GM18499 (cell line): ENCODE measurements at regions not wholly inside any gene's neighbourhood (a gene's known extent, or its start where the extent isn't known, plus 50 kb on each side); places are given as distances from the start of the nearest gene placed in this dataset.

Experiments used
- ATAC-seq: cut with Tn5 transposase; IDR thresholded peaks from one replicate; pipeline ENCODE4 v1.9.1; 2021; ENCODE audit warnings: moderate number of reproducible peaks; ENCODE audit not compliant: insufficient read depth, unreplicated experiment

DNA sequence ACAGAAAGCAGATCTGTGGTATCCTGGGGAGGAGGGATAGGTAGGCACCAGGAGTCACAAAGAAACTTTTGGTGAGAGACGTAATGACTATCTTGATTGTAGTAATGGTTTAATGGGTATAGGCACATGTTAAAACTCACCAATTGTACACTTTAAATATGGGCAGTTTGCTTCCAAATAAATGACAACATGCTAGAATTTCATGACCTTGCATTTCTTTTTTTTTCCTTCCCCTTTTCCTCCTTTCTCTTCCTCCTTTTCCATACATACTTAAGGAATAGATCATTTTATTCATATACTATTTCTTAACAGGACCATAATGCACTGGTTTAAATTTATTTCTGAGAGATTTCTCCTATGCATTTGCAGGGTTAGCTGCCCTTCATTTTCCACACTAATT is 341.8 kb downstream of the TMEM182 start:
- no peak for ATAC-seq

DNA sequence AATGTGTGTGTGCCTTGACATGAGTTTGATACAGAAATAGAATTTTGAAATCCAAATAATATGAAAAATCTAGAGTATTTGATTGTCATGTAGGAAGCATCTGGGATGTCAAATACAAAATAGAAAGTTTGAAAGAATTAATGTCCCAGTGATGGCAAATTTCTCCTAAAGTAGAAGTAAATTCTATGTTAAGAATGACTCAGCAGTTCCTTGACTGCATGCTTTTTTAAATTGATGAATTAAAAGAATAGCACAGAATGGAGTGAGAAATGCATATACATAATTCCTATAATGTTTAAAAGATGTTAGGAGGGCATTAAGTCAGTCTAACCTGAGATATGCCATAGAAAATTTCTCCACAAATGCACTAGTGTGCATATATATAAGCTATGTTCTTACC is 357.5 kb downstream of the TMEM182 start:
- ATAC-seq: no peak

- no peak for ATAC-seq
Measured at GRCh38 chr2:103121106-103121505, 359.3 kb downstream of the TMEM182 start.

DNA sequence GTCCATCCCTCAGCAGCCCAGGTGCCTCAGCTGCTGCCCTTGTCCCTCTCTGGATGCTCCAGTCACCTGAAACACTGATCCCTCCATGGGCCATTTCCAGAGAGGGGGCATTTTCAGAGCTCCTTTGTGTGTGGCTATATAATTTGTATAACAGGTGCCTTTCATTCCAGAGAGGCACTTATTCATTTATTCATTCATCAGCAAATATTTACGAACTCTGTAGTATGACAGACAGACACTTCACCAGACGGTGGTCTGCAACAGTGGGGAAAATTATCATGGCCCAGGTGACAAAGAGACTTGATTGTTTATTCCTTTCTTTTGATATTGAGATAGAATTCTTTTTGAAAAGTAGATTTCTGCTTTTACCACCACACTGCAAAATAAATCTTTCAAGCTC is 361.7 kb downstream of the TMEM182 start:
- ATAC-seq: no peak

GRCh38 chr2:103130857-103131256 is 369.0 kb downstream of the TMEM182 start:
- ATAC-seq: no peak

- no peak for ATAC-seq
Measured at GRCh38 chr2:103132536-103133217, 370.8 kb downstream of the TMEM182 start.

DNA sequence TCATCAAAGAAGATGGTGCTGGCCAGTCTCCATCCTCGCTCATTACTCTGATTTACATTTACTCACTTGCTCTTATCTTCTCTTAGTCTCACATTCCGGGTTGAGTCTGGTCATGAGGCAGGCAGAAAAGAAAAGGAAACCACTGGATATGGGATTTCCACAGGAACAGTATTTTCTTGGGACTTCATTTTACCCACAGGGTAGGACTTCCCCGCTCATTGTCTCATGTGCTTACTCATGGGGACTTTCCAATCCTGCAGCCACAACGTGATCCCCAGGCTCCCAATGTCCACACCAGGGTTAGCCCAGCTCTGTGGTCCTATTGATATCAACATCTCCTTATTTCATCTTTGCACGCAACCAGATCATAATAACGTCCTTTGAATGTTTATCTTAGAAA is 373.8 kb downstream of the TMEM182 start:
- no peak for ATAC-seq

DNA sequence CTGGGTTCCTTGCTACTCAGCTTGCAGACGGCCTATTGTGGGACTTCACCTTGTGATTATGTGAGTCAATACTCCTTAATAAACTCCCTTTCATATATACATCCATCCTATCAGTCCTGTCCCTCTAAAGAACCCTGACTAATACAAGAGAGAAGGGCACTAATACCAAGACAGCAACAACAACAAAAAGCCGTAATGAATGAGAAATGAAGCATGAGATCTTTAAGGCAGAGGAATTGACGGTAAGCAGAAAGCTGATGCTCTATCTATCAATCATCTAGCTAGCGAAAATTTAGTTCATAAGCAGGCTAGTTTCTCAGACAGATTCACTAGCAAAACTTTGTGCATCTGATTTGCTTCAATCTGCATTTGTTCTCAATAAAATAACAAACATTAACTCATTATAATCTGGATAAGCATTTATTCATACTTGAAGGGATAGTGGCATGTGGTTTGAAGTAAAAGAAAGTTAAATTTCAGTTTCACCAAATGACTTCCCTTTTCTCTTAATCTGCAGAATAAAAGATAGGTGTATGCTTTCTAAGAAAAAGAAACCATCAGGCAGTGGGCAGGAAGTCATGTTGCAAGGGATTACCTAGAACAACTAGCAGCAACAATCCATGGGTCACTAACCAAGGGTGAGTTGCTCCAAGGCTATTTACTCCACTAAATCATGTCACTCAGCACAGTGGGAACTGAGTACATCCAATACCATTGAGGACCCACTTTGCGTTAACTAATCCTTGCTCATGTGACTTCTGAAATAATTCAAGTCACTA is 376.5 kb downstream of the TMEM182 start:
- peak; percentile 56 for ATAC-seq

- no peak for ATAC-seq
Measured at GRCh38 chr2:103139628-103140268, 377.9 kb downstream of the TMEM182 start.

GRCh38 chr2:103144837-103145236 is 383.0 kb downstream of the TMEM182 start:
- ATAC-seq: no peak

- ATAC-seq: no peak
Measured at GRCh38 chr2:103145739-103146138, 383.9 kb downstream of the TMEM182 start.

- no peak for ATAC-seq
Measured at GRCh38 chr2:103151046-103151445, 389.2 kb downstream of the TMEM182 start.

DNA sequence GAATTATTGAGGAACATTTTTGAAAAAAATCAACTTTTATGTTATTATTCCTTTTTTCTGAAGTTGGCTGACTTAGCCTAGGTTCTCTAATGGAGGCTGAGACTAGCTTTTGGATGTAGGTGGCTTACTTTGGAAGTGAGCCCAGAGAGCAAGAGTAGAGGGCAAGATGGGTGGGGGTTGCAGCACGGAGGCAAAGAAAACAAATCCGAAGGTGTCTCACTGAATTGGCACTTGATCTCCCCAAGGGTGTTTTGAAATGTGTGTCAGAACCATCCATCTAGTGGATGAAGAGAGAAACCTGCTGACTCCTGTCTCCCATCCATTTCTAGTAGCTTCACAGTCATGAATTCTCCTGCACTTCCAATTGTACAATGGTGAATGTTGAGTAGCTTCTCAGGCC is 390.7 kb downstream of the TMEM182 start:
- ATAC-seq: no peak

DNA sequence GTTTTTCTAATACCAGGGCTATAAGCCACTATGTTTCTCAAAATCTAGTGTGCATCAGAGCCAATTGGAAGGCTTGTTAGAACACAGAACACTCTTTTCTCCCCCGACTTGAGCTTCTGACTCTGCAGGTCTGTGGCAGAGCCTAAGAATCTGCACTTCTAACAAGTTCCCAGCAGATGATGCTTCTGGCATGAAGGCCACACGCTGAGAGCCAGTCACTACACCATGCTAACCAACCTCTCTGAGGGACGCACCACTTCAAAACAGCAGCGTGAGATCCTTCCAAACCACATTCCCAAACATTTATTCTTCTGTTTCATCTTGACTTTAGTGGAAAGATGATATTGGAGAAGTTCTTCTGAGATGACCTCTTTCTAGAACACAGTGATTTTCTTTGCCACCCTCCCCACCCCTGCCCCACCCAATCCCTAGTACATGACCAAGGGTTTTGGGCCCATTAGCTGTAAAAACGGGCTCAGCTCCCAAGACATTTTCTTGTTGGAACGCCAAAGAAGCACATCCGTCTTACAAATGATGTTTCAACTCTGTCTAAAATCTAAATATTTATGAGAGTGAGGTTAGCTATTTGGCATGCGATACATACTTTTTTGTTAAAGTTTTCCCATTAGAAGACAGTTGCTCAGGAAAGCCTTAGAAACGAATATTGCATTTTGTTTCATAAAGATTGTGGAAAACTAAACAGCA is 391.9 kb downstream of the TMEM182 start:
- no peak for ATAC-seq

- ATAC-seq: no peak
Measured at GRCh38 chr2:103155308-103155707, 393.5 kb downstream of the TMEM182 start.

DNA sequence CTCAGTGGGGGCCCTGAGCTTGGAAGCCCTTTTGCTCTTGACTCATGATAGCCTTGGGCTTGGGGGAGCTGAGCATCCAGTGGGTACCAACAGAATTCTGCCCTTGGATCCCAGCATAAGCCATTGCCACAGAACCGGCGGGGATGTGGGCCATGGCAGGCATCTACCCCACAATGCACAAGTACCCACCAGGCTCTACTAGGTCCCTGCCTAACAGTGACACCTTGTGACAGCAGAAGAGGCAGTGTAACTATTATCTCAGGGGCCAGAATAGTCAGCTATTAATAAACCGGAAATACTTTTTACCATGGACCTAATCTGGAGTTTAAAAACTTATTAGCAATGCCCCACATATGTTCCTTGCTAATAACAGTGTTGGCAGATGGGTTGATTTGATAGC is 397.2 kb downstream of the TMEM182 start:
- ATAC-seq: no peak

DNA sequence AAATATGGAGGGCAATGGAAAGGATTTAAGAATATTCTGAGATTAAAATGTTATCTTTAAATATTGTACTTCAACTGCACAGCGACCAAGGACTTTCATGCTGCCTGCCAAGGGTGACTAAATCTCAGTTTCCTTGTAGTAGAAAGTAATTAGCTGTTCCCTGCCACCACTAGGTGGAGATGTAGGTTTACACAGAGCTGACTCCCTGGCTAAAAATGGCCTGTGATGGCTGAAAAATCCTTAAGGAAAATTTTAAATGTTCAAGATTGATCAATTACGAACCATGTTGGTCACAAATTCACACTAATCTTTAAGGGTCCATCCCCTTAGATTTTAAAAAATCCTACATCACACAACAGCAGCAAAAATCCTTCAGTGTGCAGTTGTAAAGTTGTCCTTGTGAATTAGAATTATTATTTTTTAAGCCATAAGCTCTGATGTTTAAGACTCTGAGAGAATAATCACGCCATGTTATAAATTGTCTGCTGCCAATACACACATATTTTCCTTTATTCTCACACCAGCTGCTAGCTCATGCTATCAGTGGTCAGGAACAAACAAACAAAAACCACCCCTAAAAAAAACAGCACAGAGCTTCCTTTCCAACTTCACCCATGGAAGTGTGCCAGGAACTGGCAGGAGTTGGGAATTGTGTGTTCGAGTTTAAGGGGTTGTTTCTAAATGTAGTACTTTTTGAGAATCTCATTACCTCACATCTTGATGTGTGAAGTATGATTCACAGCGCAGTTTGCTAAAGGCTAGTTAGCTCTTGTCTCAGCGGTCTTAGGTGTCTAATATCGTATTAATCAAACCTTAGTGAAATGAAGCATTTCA is 399.8 kb downstream of the TMEM182 start:
- ATAC-seq: peak; percentile 73

GRCh38 chr2:103164748-103165147 is 402.9 kb downstream of the TMEM182 start:
- no peak for ATAC-seq

- no peak for ATAC-seq
Measured at GRCh38 chr2:103165836-103166235, 404.0 kb downstream of the TMEM182 start.
